Mesenchymal stem cell (in vitro differentiated cells and primary cell): ENCODE measurements at regions not wholly inside any gene's neighbourhood (a gene's known extent, or its start where the extent isn't known, plus 50 kb on each side); places are given as distances from the start of the nearest gene placed in this dataset.

Experiments used
- DNase-seq: peaks from one replicate; pipeline ENCODE4 v3.0.0-alpha.2; 2013
- H2AFZ ChIP-seq: one replicate; pipeline ENCODE4 v1.6.1; 2013; ENCODE audit warnings: low read depth, mild to moderate bottlenecking, control low read depth, inconsistent platforms, low read length, moderate library complexity
- H2AK5ac ChIP-seq: 2 replicates; pipeline ENCODE4 v1.6.1; 2013; ENCODE audit warnings: low read length, moderate library complexity, mild to moderate bottlenecking, inconsistent platforms; ENCODE audit not compliant: severe bottlenecking
- H2BK120ac ChIP-seq: one replicate; pipeline ENCODE4 v1.6.1; 2013; ENCODE audit warnings: low read depth, mild to moderate bottlenecking, inconsistent platforms, low read length, moderate library complexity
- H2BK12ac ChIP-seq, 2 experiments: one replicate each; pipeline ENCODE4 v1.6.1; 2013; ENCODE audit warnings: inconsistent platforms in 2 of 2, low read length in 2 of 2, mild to moderate bottlenecking in 2 of 2, moderate library complexity in 2 of 2, control low read depth in 1 of 2
- H2BK15ac ChIP-seq: one replicate; pipeline ENCODE4 v1.6.1; 2013; ENCODE audit warnings: mild to moderate bottlenecking, low read depth, inconsistent platforms; ENCODE audit not compliant: poor library complexity, severe bottlenecking
- H2BK5ac ChIP-seq: 2 replicates; pipeline ENCODE4 v1.6.1; 2013; ENCODE audit warnings: low read depth, mild to moderate bottlenecking, low read length, control low read depth, inconsistent platforms; ENCODE audit not compliant: poor library complexity, severe bottlenecking
- H3K14ac ChIP-seq, 2 experiments: one replicate each; pipeline ENCODE4 v1.6.1; 2013; ENCODE audit warnings: inconsistent platforms in 2 of 2, low read length in 2 of 2, control low read depth in 1 of 2, mild to moderate bottlenecking in 1 of 2, moderate library complexity in 1 of 2
- H3K18ac ChIP-seq, 2 experiments: one replicate each; pipeline ENCODE4 v1.6.1; 2013; ENCODE audit warnings: inconsistent platforms in 2 of 2, low read length in 2 of 2, control low read depth in 1 of 2, low read depth in 1 of 2, mild to moderate bottlenecking in 1 of 2
- H3K23ac ChIP-seq, 2 experiments: one replicate each; pipeline ENCODE4 v1.6.1; 2013; ENCODE audit warnings: inconsistent platforms in 2 of 2, low read length in 2 of 2, mild to moderate bottlenecking in 2 of 2, moderate library complexity in 2 of 2, control low read depth in 1 of 2
- H3K27ac ChIP-seq: 2 replicates; pipeline ENCODE4 v1.5.1; 2013; ENCODE audit warnings: mild to moderate bottlenecking, moderate library complexity, low read length, control low read depth, inconsistent platforms; ENCODE audit not compliant: poor library complexity, severe bottlenecking
- H3K27me3 ChIP-seq, 2 experiments: 2 replicates each; pipeline versions ENCODE4 v1.6.1 to v1.7.0; 2013; ENCODE audit warnings: low read length in 2 of 2, mild to moderate bottlenecking in 2 of 2, moderate library complexity in 2 of 2, control low read depth in 1 of 2, inconsistent platforms in 1 of 2; ENCODE audit not compliant: control insufficient read depth in 1 of 2, insufficient read depth in 1 of 2
- H3K36me3 ChIP-seq, 2 experiments: 2 replicates each; pipeline versions ENCODE4 v1.6.1 to v1.7.0; 2013; ENCODE audit warnings: low read length in 2 of 2, control low read depth in 1 of 2, inconsistent platforms in 1 of 2, low read depth in 1 of 2, mild to moderate bottlenecking in 1 of 2; ENCODE audit not compliant: insufficient read depth in 2 of 2, control insufficient read depth in 1 of 2
- H3K4ac ChIP-seq, 2 experiments: one replicate each; pipeline ENCODE4 v1.6.1; 2013; ENCODE audit warnings: inconsistent platforms in 2 of 2, low read length in 2 of 2, mild to moderate bottlenecking in 2 of 2, moderate library complexity in 2 of 2, control low read depth in 1 of 2, low read depth in 1 of 2
- H3K4me1 ChIP-seq: 2 replicates; pipeline ENCODE4 v1.6.1; 2013; ENCODE audit warnings: low read depth, low read length, control low read depth; ENCODE audit not compliant: control insufficient read depth, insufficient read depth
- H3K4me2 ChIP-seq: 2 replicates; pipeline ENCODE4 v1.6.1; 2013; ENCODE audit warnings: low read length, mild to moderate bottlenecking, inconsistent platforms; ENCODE audit not compliant: poor library complexity, severe bottlenecking
- H3K4me3 ChIP-seq, 2 experiments: 2 replicates each; pipeline versions ENCODE4 v1.5.1 to v1.7.0; 2013; ENCODE audit warnings: low read length in 2 of 2, mild to moderate bottlenecking in 2 of 2, control low read depth in 1 of 2, low read depth in 1 of 2; ENCODE audit not compliant: insufficient read depth in 1 of 2
- H3K79me1 ChIP-seq: replicated peaks from 2 replicates; pipeline ENCODE4 v1.6.1; 2013; ENCODE audit warnings: mild to moderate bottlenecking, control low read depth, low read length, inconsistent platforms; ENCODE audit not compliant: poor library complexity, severe bottlenecking
- H3K9ac ChIP-seq: 2 replicates; pipeline ENCODE4 v1.7.0; 2013; ENCODE audit warnings: mild to moderate bottlenecking, low read length, moderate library complexity
- H3K9me3 ChIP-seq: 2 replicates; pipeline ENCODE4 v1.7.0; 2013; ENCODE audit warnings: mild to moderate bottlenecking, low read length; ENCODE audit not compliant: control insufficient read depth
- H4K8ac ChIP-seq: one replicate; pipeline ENCODE4 v1.6.1; 2013; ENCODE audit warnings: inconsistent platforms, mild to moderate bottlenecking, low read length, moderate library complexity
- H4K91ac ChIP-seq: one replicate; pipeline ENCODE4 v1.6.1; 2013; ENCODE audit warnings: mild to moderate bottlenecking, low read length, inconsistent platforms
- WGBS: methylation state at CpG from one replicate; pipeline ENCODE4 v1.1.7; 2013; ENCODE audit warnings: mixed read lengths; 5-methylcytosine and 5-hydroxymethylcytosine counted together

GRCh38 chr11:116375221-116375620 lies 397.6 kb downstream of the BUD13 start:
- Histone ChIP-seq H3K14ac (no peak overlapping the region), H2BK5ac (no peak overlapping the region), H3K79me1 (no peaks in the 10 kb centered on the region), H2BK15ac (no peak overlapping the region), H3K4me1 (no peaks in the 10 kb centered on the region), H2BK12ac (no peak overlapping the region), H3K4ac (no peak overlapping the region), H2AK5ac (no peak overlapping the region), H3K9me3 (no peaks in the 10 kb centered on the region), H3K27me3 (peaks cover 0 to 6% of the 10 kb centered on the region in 2 experiments), H3K36me3 (no peaks in the 10 kb centered on the region), H3K9ac (no peak overlapping the region), H4K8ac (no peak overlapping the region), H2AFZ (no peak overlapping the region), H3K4me3 (no peak overlapping the region), H4K91ac (no peak overlapping the region), H3K23ac (no peak overlapping the region), H3K27ac (no peak overlapping the region), H3K18ac (no peak overlapping the region), H2BK120ac (no peak overlapping the region), H3K4me2 (no peak overlapping the region)
- no peak for DNase-seq
- no CpG with 5 or more reads among the region's 1 CpG for WGBS

GRCh38 chr11:116374085-116374484 lies 398.7 kb downstream of the BUD13 start:
- Histone ChIP-seq H4K91ac (no peak overlapping the region), H3K14ac (no peak overlapping the region), H2BK15ac (no peak overlapping the region), H4K8ac (no peak overlapping the region), H2AK5ac (no peak overlapping the region), H3K18ac (no peak overlapping the region), H3K79me1 (no peaks in the 10 kb centered on the region), H3K9me3 (no peaks in the 10 kb centered on the region), H3K9ac (no peak overlapping the region), H3K36me3 (no peaks in the 10 kb centered on the region), H2BK5ac (no peak overlapping the region), H3K4me1 (no peaks in the 10 kb centered on the region), H3K23ac (no peak overlapping the region), H2BK12ac (no peak overlapping the region), H3K4me2 (no peak overlapping the region), H3K27me3 (peaks cover 0 to 14% of the 10 kb centered on the region in 2 experiments), H2BK120ac (no peak overlapping the region), H2AFZ (no peak overlapping the region), H3K27ac (no peak overlapping the region), H3K4me3 (no peak overlapping the region), H3K4ac (no peak overlapping the region)
- WGBS: 91% methylated on average over 1 of the region's 1 CpG
- no peak for DNase-seq

GRCh38 chr11:116373104-116373944 lies 399.5 kb downstream of the BUD13 start:
- peaks cover 0 to 14% of the 10 kb centered on the region in 2 experiments for H3K27me3 ChIP-seq
- no peak overlapping the region for H3K4me3 ChIP-seq
- H4K8ac ChIP-seq: no peak overlapping the region
- no peak overlapping the region for H2BK120ac ChIP-seq
- no peaks in the 10 kb centered on the region for H3K9me3 ChIP-seq
- no peak overlapping the region for H3K4me2 ChIP-seq
- no peaks in the 10 kb centered on the region for H3K79me1 ChIP-seq
- H3K23ac ChIP-seq: no peak overlapping the region
- no peak overlapping the region for H2AK5ac ChIP-seq
- no peaks in the 10 kb centered on the region for H3K4me1 ChIP-seq
- H2AFZ ChIP-seq: no peak overlapping the region
- H3K27ac ChIP-seq: no peak overlapping the region
- H2BK12ac ChIP-seq: no peak overlapping the region
- no peaks in the 10 kb centered on the region for H3K36me3 ChIP-seq
- 78% methylated on average over 8 of the region's 10 CpGs for WGBS
- H4K91ac ChIP-seq: no peak overlapping the region
- H3K4ac ChIP-seq: no peak overlapping the region
- no peak overlapping the region for H3K9ac ChIP-seq
- H3K14ac ChIP-seq: no peak overlapping the region
- no peak overlapping the region for H3K18ac ChIP-seq
- no peak overlapping the region for H2BK15ac ChIP-seq
- no peak for DNase-seq
- no peak overlapping the region for H2BK5ac ChIP-seq

GRCh38 chr11:116371146-116371545 lies 401.6 kb downstream of the BUD13 start:
- no peak overlapping the region for H4K8ac ChIP-seq
- no peak overlapping the region for H4K91ac ChIP-seq
- no peaks in the 10 kb centered on the region for H3K79me1 ChIP-seq
- H2BK5ac ChIP-seq: no peak overlapping the region
- H2AK5ac ChIP-seq: no peak overlapping the region
- no peak overlapping the region for H2AFZ ChIP-seq
- H3K9ac ChIP-seq: no peak overlapping the region
- no peak overlapping the region for H3K23ac ChIP-seq
- no peak overlapping the region for H3K4ac ChIP-seq
- 68% methylated on average over 3 of the region's 3 CpGs for WGBS
- no peaks in the 10 kb centered on the region for H3K36me3 ChIP-seq
- no peaks in the 10 kb centered on the region for H3K4me1 ChIP-seq
- H2BK15ac ChIP-seq: no peak overlapping the region
- H3K4me2 ChIP-seq: no peak overlapping the region
- H3K27me3 ChIP-seq: peaks cover 0 to 14% of the 10 kb centered on the region in 2 experiments
- no peak for DNase-seq
- no peak overlapping the region for H3K4me3 ChIP-seq
- no peak overlapping the region for H3K18ac ChIP-seq
- H3K9me3 ChIP-seq: no peaks in the 10 kb centered on the region
- no peak overlapping the region for H3K27ac ChIP-seq
- H2BK12ac ChIP-seq: no peak overlapping the region
- H3K14ac ChIP-seq: no peak overlapping the region
- H2BK120ac ChIP-seq: no peak overlapping the region
